Upper lobe of right lung (tissue), 1 donor: ENCODE measurements at regions not wholly inside any gene's neighbourhood (a gene's known extent, or its start where the extent isn't known, plus 50 kb on each side); places are given as distances from the start of the nearest gene placed in this dataset.
"Not testable (repeated sequence)": the region's sequence is repeated elsewhere in the genome, so short reads cannot be mapped to it uniquely, and the experiment has no call there.

Experiments used
- ATAC-seq: fragments of 200-7000 bp; cut with Tn5 transposase; one replicate; pipeline ENCODE4 v1.9.1; 2020; ENCODE audit warnings: mild to moderate bottlenecking, moderate library complexity
- DNase-seq: peaks from one replicate; pipeline ENCODE4 v3.0.0-alpha.2; 2020
- H3K27ac ChIP-seq: fragments of 200-600 bp; one replicate; pipeline ENCODE4 v1.8.0; 2022
- H3K27me3 ChIP-seq: fragments of 200-600 bp; one replicate; pipeline ENCODE4 v1.8.0; 2022; ENCODE audit warnings: mild to moderate bottlenecking
- H3K36me3 ChIP-seq: fragments of 200-600 bp; one replicate; pipeline ENCODE4 v1.8.0; 2022
- H3K4me1 ChIP-seq: fragments of 200-600 bp; one replicate; pipeline ENCODE4 v1.8.0; 2022
- H3K4me3 ChIP-seq: fragments of 200-600 bp; one replicate; pipeline ENCODE4 v1.8.0; 2022; ENCODE audit warnings: mild to moderate bottlenecking
- H3K9me3 ChIP-seq: fragments of 200-600 bp; one replicate; pipeline ENCODE4 v1.8.0; 2022
- intact Hi-C: fragments of 100-400 bp; cut with DNase I; formaldehyde crosslinking; loops from one replicate; pipeline ENCODE4 v1.11.0; 2022
- TF ChIP-seq, protein P1 (sequence below): fragments of 200-600 bp; IDR thresholded peaks from one replicate; pipeline ENCODE4 v1.8.0; 2022; ENCODE audit warnings: antibody characterized with exemption
- donor health status: DM: no; HTN: yes; CAD: no; lungs with severe emphysema.

DNA sequence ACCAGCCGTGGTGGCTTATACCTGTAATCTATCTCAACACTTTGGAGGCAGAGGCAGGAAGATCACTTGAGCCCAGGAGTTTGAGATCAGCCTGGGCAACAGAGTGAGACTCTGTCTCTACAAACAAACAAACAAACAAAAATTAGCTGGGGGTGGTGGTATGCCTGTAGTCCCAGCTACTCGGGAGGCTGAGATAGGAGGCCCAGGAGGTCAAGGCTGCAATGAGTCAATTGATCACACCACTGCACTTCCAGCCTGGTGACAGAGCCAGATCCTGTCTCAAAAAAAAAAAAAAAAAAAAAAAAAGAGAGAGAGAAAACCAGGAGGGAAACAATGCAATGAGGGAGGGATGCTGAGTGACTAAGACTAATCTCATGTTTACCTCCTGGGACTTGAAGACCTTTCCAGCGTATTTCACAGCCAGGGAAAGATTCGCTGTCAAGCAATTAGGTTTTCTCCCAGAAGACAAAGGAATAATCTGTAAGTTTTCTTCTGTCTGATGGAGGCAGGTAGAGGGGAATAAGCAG lies 51.1 kb upstream of the MIER3 start:
- Histone ChIP-seq H3K27ac (no peak overlapping the region), H3K4me1 (no peaks in the 10 kb centered on the region), H3K9me3 (no peaks in the 10 kb centered on the region), H3K27me3 (no peaks in the 10 kb centered on the region), H3K36me3 (no peaks in the 10 kb centered on the region), H3K4me3 (no peak overlapping the region)
- intact Hi-C loops = no loop called here
- DNase-seq (no peak), ATAC-seq (no peak)
- TF ChIP-seq, protein P1, sequence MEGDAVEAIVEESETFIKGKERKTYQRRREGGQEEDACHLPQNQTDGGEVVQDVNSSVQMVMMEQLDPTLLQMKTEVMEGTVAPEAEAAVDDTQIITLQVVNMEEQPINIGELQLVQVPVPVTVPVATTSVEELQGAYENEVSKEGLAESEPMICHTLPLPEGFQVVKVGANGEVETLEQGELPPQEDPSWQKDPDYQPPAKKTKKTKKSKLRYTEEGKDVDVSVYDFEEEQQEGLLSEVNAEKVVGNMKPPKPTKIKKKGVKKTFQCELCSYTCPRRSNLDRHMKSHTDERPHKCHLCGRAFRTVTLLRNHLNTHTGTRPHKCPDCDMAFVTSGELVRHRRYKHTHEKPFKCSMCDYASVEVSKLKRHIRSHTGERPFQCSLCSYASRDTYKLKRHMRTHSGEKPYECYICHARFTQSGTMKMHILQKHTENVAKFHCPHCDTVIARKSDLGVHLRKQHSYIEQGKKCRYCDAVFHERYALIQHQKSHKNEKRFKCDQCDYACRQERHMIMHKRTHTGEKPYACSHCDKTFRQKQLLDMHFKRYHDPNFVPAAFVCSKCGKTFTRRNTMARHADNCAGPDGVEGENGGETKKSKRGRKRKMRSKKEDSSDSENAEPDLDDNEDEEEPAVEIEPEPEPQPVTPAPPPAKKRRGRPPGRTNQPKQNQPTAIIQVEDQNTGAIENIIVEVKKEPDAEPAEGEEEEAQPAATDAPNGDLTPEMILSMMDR = no peak

DNA sequence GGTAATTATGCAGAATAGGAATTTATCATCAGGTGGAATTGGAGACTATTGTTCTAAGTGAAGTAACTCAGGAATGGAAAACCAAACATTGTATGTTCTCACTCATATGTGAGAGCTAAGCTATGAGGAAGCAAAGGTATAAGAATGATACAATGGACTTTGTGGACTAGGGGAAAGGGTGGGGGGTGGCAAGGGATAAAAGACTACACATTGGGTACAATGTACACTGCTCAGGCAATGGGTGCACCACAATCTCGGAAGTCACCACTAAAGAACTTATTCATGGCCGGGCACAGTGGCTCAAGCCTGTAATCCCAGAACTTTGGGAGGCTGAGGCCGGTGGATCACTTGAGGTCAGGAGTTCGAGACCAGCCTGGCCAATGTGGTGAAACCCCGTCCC lies 51.6 kb upstream of the MIER3 start:
- intact Hi-C loops, H3K36me3 ChIP-seq, H3K27ac ChIP-seq, H3K27me3 ChIP-seq, ATAC-seq, DNase-seq, H3K9me3 ChIP-seq, H3K4me1 ChIP-seq, H3K4me3 ChIP-seq: not testable (repeated sequence)

DNA sequence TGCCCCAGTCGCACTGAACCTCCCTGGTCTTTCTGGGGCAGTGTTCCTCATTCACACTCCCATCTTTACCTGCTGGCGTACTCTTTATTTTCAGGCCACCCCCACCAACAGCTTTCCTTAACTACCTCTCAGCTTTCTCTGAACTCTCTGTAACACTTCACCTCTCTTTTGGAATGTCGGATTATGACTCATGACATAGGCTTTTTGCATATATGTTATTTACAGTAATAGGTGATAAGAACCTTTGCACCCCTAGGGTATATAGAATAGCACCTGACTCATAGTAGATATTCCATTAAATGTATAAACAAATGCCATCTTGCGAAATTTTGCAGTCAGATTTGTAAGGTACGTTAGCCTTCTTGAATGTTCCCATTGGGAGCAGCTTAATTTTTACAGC lies 52.9 kb upstream of the MIER3 start:
- no peak overlapping the region for H3K4me3 ChIP-seq
- no peak overlapping the region for H3K27ac ChIP-seq
- no peaks in the 10 kb centered on the region for H3K9me3 ChIP-seq
- intact Hi-C loops = no loop called here
- ATAC-seq = no peak
- TF ChIP-seq, protein P1 = no peak
- H3K4me1 ChIP-seq = no peaks in the 10 kb centered on the region
- H3K27me3 ChIP-seq = no peaks in the 10 kb centered on the region
- no peak for DNase-seq
- H3K36me3 ChIP-seq = no peaks in the 10 kb centered on the region

DNA sequence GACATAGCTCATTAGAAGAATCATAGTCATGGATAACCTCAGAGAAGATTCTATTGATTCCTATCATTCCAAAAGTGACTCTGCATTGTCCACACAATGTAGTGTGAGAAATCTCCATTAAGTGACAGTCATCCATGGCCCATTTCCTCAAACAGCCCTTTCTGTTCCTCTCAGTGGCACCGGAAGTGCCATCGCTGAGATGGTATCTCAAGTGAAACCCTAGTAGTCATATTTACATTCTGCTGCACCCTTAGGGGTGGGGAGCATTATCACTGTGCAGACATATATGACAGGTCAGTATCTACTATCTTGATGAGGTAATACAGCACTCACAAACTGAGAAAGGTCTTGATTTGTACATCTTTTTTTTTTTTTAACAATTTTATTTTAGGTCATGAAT lies 55.4 kb upstream of the MIER3 start:
- no peaks in the 10 kb centered on the region for H3K9me3 ChIP-seq
- no peaks in the 10 kb centered on the region for H3K36me3 ChIP-seq
- H3K27ac ChIP-seq = no peak overlapping the region
- intact Hi-C loops = no loop called here
- TF ChIP-seq, protein P1 = no peak
- no peak overlapping the region for H3K4me3 ChIP-seq
- H3K4me1 ChIP-seq = no peaks in the 10 kb centered on the region
- DNase-seq = no peak
- no peak for ATAC-seq
- no peaks in the 10 kb centered on the region for H3K27me3 ChIP-seq

DNA sequence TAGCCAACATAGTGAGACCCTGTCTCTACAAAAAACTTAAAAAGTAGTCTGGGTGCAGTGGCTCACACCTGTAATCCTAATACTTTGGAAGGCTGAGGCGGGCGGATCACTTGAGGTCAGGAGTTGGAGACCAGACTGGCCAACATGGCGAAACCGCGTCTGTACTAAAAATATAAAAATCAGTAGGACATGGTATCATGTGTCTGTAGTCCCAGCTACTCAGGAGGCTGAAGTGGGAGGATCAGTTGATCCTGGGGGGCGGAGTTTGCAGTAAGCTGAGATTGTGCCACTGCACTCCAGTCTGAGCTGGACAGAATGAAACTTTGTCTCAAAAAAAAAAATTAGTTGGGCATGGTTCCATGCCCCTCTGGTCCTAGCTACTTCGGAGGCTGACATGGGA lies 57.9 kb upstream of the MIER3 start:
- Histone ChIP-seq H3K4me3 (no peak overlapping the region), H3K27ac (no peak overlapping the region), H3K4me1 (no peaks in the 10 kb centered on the region), H3K36me3 (no peaks in the 10 kb centered on the region), H3K9me3 (no peaks in the 10 kb centered on the region), H3K27me3 (no peaks in the 10 kb centered on the region)
- TF ChIP-seq, protein P1 = no peak
- ATAC-seq (no peak), DNase-seq (no peak)
- intact Hi-C loops = no loop called here

DNA sequence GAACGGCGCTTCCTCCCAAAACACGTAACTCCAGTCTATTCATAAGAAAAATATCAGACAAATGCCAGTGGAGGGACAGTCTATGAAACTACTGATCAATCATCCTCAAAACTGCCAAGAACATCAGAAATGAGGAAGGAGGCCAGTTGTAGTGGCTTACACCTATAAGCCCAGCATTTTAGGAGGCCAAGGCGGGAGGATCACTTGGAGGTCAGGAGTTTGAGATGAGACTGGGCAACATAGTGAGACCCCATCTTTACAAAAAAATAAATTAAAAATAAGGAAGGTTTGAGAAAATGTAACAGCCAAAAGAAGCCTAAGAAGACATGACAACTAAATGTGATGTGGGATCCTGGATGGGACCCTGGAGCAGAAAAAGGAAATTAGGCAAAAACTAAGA lies 58.9 kb upstream of the MIER3 start:
- intact Hi-C loops = no loop called here
- TF ChIP-seq, protein P1 = no peak
- ATAC-seq = no peak
- Histone ChIP-seq H3K4me1 (no peaks in the 10 kb centered on the region), H3K4me3 (no peak overlapping the region), H3K27ac (no peak overlapping the region), H3K36me3 (no peaks in the 10 kb centered on the region), H3K27me3 (no peaks in the 10 kb centered on the region), H3K9me3 (no peaks in the 10 kb centered on the region)
- no peak for DNase-seq
